ENCODE measurements at regions not wholly inside any gene's neighbourhood (a gene's known extent, or its start where the extent isn't known, plus 50 kb on each side); places are given as distances from the start of the nearest gene placed in this dataset.

- no peak for TF ChIP-seq CTCF (IDR thresholded peaks at IDR 0.05)
- no peak for TF ChIP-seq ZFX (IDR thresholded peaks at IDR 0.05; ENCODE audit: borderline replicate concordance)
These were observed 83.1 kb upstream of the CBLN4 start for GRCh38 chr20:56088375-56088774.

Measured in 22Rv1 (cell line).